ENCODE measurements at regions not wholly inside any gene's neighbourhood (a gene's known extent, or its start where the extent isn't known, plus 50 kb on each side); places are given as distances from the start of the nearest gene placed in this dataset.
"Not testable (repeated sequence)": the region's sequence is repeated elsewhere in the genome, so short reads cannot be mapped to it uniquely, and the experiment has no call there.

DNA sequence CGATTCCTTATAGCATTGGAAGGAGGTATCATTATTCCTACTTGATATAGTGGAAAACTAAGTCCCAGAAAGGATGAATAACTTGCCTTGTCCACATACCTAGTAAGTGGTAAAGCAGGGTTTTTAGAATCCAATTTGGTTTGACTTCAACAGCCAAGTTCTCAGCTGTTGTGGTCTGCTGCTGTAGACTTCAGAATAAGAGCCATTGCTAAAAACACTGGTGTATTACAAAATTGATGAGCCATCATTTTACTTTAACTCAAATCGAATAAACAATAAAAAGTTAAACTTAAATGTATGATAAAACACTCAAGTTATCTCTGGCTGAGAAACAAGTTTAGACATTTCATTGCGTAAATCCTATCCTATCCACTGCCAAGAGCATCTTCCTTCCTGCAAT is 610.8 kb downstream of the TLE1 start:
- Histone ChIP-seq H3K36me3 (ENCODE audit: insufficient read depth, low read length) (no peaks in the 10 kb centered on the region), H3K4me3 (ENCODE audit: low read depth, low read length) (no peak overlapping the region), H2AFZ (ENCODE audit: low read length, unreplicated experiment) (no peak overlapping the region), H3K27me3 (ENCODE audit: insufficient read depth, low read length) (no peaks in the 10 kb centered on the region), H3K79me2 (ENCODE audit: control insufficient read depth, insufficient read depth, low read length, unreplicated experiment) (no peaks in the 10 kb centered on the region), H3K27ac (ENCODE audit: low read depth, low read length) (no peak overlapping the region), H3K4me1 (ENCODE audit: control insufficient read depth, insufficient read depth, low read length, unreplicated experiment) (peaks cover 14% of the 10 kb centered on the region)

DNA sequence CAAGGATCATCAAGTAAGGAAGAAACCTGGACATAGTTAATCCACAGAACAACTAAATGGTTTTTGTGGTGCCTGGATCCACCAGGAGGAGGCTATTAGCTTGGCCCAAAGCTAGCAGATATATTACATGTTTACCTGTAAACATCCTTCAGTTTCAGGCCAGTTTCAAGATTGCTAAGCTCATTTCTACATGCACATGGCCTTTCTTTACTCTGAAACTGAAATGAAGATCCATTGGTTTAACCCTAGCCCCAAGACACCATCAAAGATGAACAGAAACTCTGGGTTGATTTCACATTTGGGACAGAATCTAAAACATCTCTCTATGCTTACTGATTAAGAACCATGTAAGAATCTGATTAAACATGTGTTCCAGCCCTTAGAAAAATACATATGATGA is 611.8 kb downstream of the TLE1 start:
- Histone ChIP-seq H3K27ac (ENCODE audit: low read depth, low read length) (no peak overlapping the region), H3K36me3 (ENCODE audit: insufficient read depth, low read length) (no peaks in the 10 kb centered on the region), H3K4me1 (ENCODE audit: control insufficient read depth, insufficient read depth, low read length, unreplicated experiment) (peaks cover 5% of the 10 kb centered on the region), H2AFZ (ENCODE audit: low read length, unreplicated experiment) (no peak overlapping the region), H3K4me3 (ENCODE audit: low read depth, low read length) (no peak overlapping the region), H3K79me2 (ENCODE audit: control insufficient read depth, insufficient read depth, low read length, unreplicated experiment) (no peaks in the 10 kb centered on the region), H3K27me3 (ENCODE audit: insufficient read depth, low read length) (no peaks in the 10 kb centered on the region)

DNA sequence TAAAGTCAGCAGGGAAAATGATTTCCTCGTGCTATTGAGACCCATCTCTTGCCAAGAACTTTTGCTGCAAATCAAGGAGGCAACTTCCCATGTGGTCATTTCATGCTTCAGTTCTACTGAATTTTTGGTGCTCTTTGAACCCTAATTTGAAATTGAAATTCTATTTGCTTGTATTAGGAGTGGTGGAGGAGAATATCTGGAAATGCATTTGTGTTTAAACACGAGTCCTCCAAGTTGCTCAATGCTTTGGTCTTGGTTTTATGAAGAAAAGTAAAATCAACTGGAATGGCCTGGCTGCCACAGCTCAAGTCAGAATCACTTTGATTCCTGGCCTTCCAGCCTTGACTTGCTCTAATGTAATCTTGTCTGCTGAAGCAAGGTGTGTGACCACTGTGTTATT is 613.2 kb downstream of the TLE1 start:
- Histone ChIP-seq H3K4me3 (ENCODE audit: low read depth, low read length) (no peak overlapping the region), H3K27me3 (ENCODE audit: insufficient read depth, low read length) (no peaks in the 10 kb centered on the region), H3K27ac (ENCODE audit: low read depth, low read length) (no peak overlapping the region), H3K36me3 (ENCODE audit: insufficient read depth, low read length) (no peaks in the 10 kb centered on the region), H3K4me1 (ENCODE audit: control insufficient read depth, insufficient read depth, low read length, unreplicated experiment) (no peaks in the 10 kb centered on the region), H2AFZ (ENCODE audit: low read length, unreplicated experiment) (no peak overlapping the region), H3K79me2 (ENCODE audit: control insufficient read depth, insufficient read depth, low read length, unreplicated experiment) (no peaks in the 10 kb centered on the region)

DNA sequence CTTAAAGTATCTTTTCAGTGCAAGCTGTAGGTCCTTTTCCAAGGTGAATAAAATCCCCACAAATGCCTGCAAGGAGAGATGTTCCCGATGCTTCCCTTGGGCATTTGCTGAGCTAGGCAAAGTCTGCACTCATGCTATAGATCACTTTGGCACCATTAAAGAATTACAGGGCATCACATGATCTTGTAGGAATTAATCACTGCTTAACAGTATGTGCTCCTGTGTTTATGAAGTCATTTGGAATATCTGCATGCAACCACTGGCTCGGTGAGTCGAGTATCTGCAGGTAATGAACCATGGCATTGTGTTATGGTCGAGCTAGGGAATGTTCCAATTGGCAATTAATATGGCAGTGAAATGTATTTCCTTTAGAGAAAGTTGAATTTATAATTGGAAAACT is 615.1 kb downstream of the TLE1 start:
- Histone ChIP-seq H3K27ac (ENCODE audit: low read depth, low read length) (no peak overlapping the region), H3K36me3 (ENCODE audit: insufficient read depth, low read length) (no peaks in the 10 kb centered on the region), H2AFZ (ENCODE audit: low read length, unreplicated experiment) (no peak overlapping the region), H3K79me2 (ENCODE audit: control insufficient read depth, insufficient read depth, low read length, unreplicated experiment) (no peaks in the 10 kb centered on the region), H3K27me3 (ENCODE audit: insufficient read depth, low read length) (no peaks in the 10 kb centered on the region), H3K4me1 (ENCODE audit: control insufficient read depth, insufficient read depth, low read length, unreplicated experiment) (no peaks in the 10 kb centered on the region), H3K4me3 (ENCODE audit: low read depth, low read length) (no peak overlapping the region)

DNA sequence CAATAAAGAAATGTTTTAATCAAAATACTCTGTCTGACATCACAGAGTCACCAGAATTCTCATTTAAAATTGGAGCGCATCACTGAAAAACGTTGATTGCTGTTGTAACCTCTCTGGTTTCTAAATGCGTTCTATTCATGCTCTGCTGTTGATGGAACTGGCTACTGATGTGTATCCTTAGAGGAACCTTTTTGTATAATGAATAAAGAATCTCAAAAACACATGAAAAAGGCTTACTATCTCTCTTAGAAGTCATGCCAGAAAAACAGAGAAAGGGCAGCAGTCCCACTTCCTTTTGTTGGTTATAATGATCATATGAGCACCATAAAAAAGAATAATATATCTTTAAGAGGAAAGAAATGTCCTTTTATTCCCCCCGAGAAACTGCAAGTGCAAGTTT is 615.5 kb downstream of the TLE1 start:
- H3K27me3 ChIP-seq (ENCODE audit: insufficient read depth, low read length): no peaks in the 10 kb centered on the region
- no peak overlapping the region for H3K27ac ChIP-seq (ENCODE audit: low read depth, low read length)
- no peaks in the 10 kb centered on the region for H3K79me2 ChIP-seq (ENCODE audit: control insufficient read depth, insufficient read depth, low read length, unreplicated experiment)
- H3K36me3 ChIP-seq (ENCODE audit: insufficient read depth, low read length): no peaks in the 10 kb centered on the region
- no peak overlapping the region for H3K4me3 ChIP-seq (ENCODE audit: low read depth, low read length)
- no peaks in the 10 kb centered on the region for H3K4me1 ChIP-seq (ENCODE audit: control insufficient read depth, insufficient read depth, low read length, unreplicated experiment)
- H2AFZ ChIP-seq (ENCODE audit: low read length, unreplicated experiment): no peak overlapping the region

DNA sequence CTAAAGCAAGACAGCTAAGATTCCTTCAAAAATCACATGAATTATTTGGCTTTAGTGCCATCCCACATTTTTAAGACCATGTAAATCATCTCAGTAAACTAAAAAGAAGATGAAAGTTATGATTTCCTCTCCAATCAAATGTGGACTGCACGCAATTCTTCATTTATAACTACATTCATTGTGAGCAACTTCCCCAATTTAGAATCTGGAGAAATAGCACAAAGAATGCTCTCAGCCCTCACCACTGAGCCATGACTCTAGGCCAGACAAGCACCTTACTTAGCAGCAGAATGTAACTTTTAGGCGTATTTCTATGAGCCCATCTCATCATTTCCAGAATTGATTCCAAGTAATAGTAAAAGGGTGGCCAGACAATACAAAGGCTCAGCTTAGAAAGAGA is 616.6 kb downstream of the TLE1 start:
- H3K79me2 ChIP-seq (ENCODE audit: control insufficient read depth, insufficient read depth, low read length, unreplicated experiment): no peaks in the 10 kb centered on the region

DNA sequence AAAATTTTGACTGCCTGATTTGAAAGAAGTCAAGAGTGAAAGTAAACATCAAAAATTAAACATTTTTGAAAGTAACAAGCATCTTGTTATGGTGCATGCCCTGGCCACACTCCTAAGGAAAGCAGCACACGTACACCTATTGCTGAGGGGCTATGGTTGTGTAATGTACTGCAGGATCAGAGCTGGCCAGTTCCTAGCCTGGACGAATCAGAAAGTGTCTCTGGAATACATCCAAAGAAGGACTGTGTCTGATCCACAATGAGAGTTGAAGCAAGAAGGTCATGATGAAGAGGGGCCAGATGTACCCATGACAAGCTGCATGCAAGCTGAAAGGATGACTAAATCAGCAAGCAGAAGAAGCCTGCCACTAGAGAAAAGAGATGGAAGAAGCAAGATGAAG is 618.2 kb downstream of the TLE1 start:
- Histone ChIP-seq H3K4me1 (ENCODE audit: control insufficient read depth, insufficient read depth, low read length, unreplicated experiment) (no peaks in the 10 kb centered on the region), H3K4me3 (ENCODE audit: low read depth, low read length) (no peak overlapping the region), H3K27me3 (ENCODE audit: insufficient read depth, low read length) (no peaks in the 10 kb centered on the region), H3K36me3 (ENCODE audit: insufficient read depth, low read length) (no peaks in the 10 kb centered on the region), H2AFZ (ENCODE audit: low read length, unreplicated experiment) (no peak overlapping the region), H3K27ac (ENCODE audit: low read depth, low read length) (no peak overlapping the region), H3K79me2 (ENCODE audit: control insufficient read depth, insufficient read depth, low read length, unreplicated experiment) (no peaks in the 10 kb centered on the region)

More for the DNA sequence above, 616.6 kb downstream of the TLE1 start:
- Histone ChIP-seq H3K4me3 (ENCODE audit: low read depth, low read length) (no peak overlapping the region), H2AFZ (ENCODE audit: low read length, unreplicated experiment) (no peak overlapping the region), H3K27ac (ENCODE audit: low read depth, low read length) (no peak overlapping the region), H3K27me3 (ENCODE audit: insufficient read depth, low read length) (no peaks in the 10 kb centered on the region), H3K36me3 (ENCODE audit: insufficient read depth, low read length) (no peaks in the 10 kb centered on the region), H3K4me1 (ENCODE audit: control insufficient read depth, insufficient read depth, low read length, unreplicated experiment) (no peaks in the 10 kb centered on the region)

DNA sequence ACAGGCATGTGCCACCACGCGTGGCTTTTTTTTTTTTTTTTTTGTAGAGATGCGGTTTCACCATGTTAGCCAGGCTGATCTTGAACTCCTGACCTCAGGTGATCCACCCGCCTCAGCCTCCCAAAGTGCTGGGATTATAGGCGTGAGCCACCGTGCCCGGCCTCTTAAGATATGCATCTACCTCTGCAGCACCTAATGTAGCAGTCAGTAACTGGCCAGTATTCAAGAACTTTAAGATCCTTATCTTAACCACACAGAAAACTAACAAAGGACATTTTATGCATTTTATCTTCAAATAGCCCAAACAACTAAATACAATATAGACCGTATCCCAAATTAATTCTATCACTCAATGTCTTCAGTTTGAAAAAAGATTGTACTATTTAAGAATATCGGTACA is 618.7 kb downstream of the TLE1 start:
- Histone ChIP-seq H3K36me3 (ENCODE audit: insufficient read depth, low read length) (no peaks in the 10 kb centered on the region), H2AFZ (ENCODE audit: low read length, unreplicated experiment) (no peak overlapping the region), H3K4me3 (ENCODE audit: low read depth, low read length) (no peak overlapping the region), H3K27me3 (ENCODE audit: insufficient read depth, low read length) (no peaks in the 10 kb centered on the region), H3K4me1 (ENCODE audit: control insufficient read depth, insufficient read depth, low read length, unreplicated experiment) (no peaks in the 10 kb centered on the region), H3K79me2 (ENCODE audit: control insufficient read depth, insufficient read depth, low read length, unreplicated experiment) (no peaks in the 10 kb centered on the region), H3K27ac (ENCODE audit: low read depth, low read length) (no peak overlapping the region)

DNA sequence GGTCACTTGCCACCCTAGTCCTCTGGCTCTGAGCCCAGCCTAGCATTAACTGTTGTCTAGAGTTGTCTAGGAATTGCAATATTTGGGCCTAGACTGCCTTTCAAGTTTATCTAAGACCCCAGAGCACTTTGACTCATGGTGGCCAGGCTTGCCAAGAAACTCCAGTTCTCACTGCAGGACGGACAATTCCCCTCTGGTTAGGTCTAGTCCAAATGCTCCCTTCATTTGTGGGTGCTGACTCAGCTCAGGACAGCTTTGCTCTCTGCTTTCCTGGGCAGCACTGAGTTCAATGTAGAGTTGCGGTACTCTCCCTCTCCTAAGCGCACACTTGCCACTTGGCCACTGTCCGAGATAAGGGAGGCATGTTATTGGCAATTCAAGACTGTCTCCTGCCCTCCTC is 619.4 kb downstream of the TLE1 start:
- Histone ChIP-seq H3K36me3 (ENCODE audit: insufficient read depth, low read length) (no peaks in the 10 kb centered on the region), H3K4me3 (ENCODE audit: low read depth, low read length) (no peak overlapping the region), H3K79me2 (ENCODE audit: control insufficient read depth, insufficient read depth, low read length, unreplicated experiment) (no peaks in the 10 kb centered on the region), H2AFZ (ENCODE audit: low read length, unreplicated experiment) (no peak overlapping the region), H3K4me1 (ENCODE audit: control insufficient read depth, insufficient read depth, low read length, unreplicated experiment) (no peaks in the 10 kb centered on the region), H3K27me3 (ENCODE audit: insufficient read depth, low read length) (no peaks in the 10 kb centered on the region), H3K27ac (ENCODE audit: low read depth, low read length) (no peak overlapping the region)

DNA sequence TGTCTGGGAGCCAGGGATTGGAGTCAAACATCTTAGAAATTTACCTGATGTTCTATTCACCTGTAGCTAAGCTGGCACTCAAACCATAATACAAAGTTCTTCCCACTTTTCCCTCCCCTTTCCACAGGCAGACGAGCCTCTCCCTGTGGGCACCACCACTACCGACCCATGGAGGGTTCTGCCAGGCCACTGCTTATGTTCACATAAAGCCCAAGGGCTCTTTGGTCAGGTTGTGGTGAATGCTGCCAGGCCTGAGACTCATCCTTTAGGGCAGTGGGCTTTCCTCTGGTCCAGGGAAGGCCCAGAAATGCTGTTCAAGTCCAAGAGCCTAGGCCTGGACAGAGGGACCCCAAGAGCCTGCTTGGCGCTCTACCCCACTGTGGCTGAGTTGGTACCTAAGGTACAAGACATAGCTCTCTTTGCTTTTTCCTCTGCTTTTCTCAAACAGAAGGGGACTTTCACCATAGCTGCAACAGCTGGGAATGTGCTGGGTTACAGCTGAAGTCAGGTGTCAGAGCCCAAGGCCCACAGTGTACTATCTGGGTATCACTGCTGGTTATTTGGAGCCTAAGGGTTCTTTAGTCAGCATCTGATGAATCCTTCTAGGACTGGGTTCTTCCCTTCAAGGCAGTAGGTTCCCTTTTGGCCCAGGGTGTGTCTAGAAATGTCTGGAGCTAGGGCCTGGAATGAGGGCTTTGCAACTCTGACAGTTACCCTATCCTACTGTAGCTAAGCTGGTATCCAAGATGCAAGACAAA is 620.1 kb downstream of the TLE1 start:
- Histone ChIP-seq H3K27me3 (ENCODE audit: insufficient read depth, low read length) (no peaks in the 10 kb centered on the region), H3K36me3 (ENCODE audit: insufficient read depth, low read length) (no peaks in the 10 kb centered on the region), H3K4me1 (ENCODE audit: control insufficient read depth, insufficient read depth, low read length, unreplicated experiment) (no peaks in the 10 kb centered on the region), H2AFZ (ENCODE audit: low read length, unreplicated experiment) (no peak overlapping the region), H3K79me2 (ENCODE audit: control insufficient read depth, insufficient read depth, low read length, unreplicated experiment) (no peaks in the 10 kb centered on the region), H3K4me3 (ENCODE audit: low read depth, low read length) (no peak overlapping the region), H3K27ac (ENCODE audit: low read depth, low read length) (no peak overlapping the region)

DNA sequence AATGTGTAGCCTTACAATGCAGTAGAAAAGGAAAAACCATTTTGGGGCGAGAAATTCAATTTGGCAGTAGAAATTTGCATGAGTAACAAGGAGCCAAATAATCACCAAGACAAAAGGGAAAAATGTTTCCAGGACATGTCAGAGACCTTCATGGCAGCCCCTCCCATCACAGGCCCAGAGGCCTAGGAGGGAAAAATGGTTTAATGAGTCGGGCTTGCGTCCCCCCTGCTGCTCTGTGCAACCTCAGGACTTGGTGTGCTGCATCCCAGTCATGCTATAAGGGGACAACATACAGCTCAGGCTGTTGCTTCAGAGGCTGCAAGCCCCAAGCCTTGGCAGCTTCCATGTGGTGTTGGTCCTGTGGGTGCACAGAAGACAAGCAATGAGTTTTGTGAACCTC is 626.4 kb downstream of the TLE1 start:
- H3K27ac ChIP-seq (ENCODE audit: low read depth, low read length); H3K4me3 ChIP-seq (ENCODE audit: low read depth, low read length); H3K4me1 ChIP-seq (ENCODE audit: control insufficient read depth, insufficient read depth, low read length, unreplicated experiment); H3K27me3 ChIP-seq (ENCODE audit: insufficient read depth, low read length); H3K36me3 ChIP-seq (ENCODE audit: insufficient read depth, low read length); H2AFZ ChIP-seq (ENCODE audit: low read length, unreplicated experiment); H3K79me2 ChIP-seq (ENCODE audit: control insufficient read depth, insufficient read depth, low read length, unreplicated experiment): not testable (repeated sequence)
